Liver (tissue), 8 donors: ENCODE measurements at regions not wholly inside any gene's neighbourhood (a gene's known extent, or its start where the extent isn't known, plus 50 kb on each side); places are given as distances from the start of the nearest gene placed in this dataset.

Experiments used
- DNase-seq: peaks from one replicate; pipeline ENCODE4 v3.0.0-alpha.2; 2017; ENCODE audit warnings: low spot score
- H3K27ac ChIP-seq, 2 donors: one replicate each; pipeline ENCODE4 v1.7.0; 2013; ENCODE audit warnings: inconsistent platforms in 2 of 2, low read length in 2 of 2, control low read depth in 1 of 2, low read depth in 1 of 2, mild to moderate bottlenecking in 1 of 2
- H3K27me3 ChIP-seq, 4 donors: one replicate each; pipeline versions ENCODE4 v1.6.1 to v1.7.0; 2013; ENCODE audit warnings: low read length in 3 of 4, inconsistent platforms in 1 of 4, mild to moderate bottlenecking in 1 of 4, moderate library complexity in 1 of 4; ENCODE audit not compliant: control insufficient read depth in 4 of 4, insufficient read depth in 4 of 4
- H3K36me3 ChIP-seq, 4 donors: one replicate each; pipeline versions ENCODE4 v1.6.1 to v1.7.0; 2013; ENCODE audit warnings: low read length in 3 of 4, mild to moderate bottlenecking in 3 of 4, low read depth in 1 of 4, moderate library complexity in 1 of 4; ENCODE audit not compliant: control insufficient read depth in 4 of 4, insufficient read depth in 3 of 4
- H3K4me1 ChIP-seq, 4 donors: one replicate each; pipeline versions ENCODE4 v1.6.1 to v1.7.0; 2013; ENCODE audit warnings: low read length in 3 of 4, mild to moderate bottlenecking in 3 of 4, moderate library complexity in 1 of 4; ENCODE audit not compliant: control insufficient read depth in 4 of 4, insufficient read depth in 4 of 4
- H3K4me3 ChIP-seq, 3 donors: one replicate each; pipeline versions ENCODE4 v1.6.1 to v1.7.0; 2013; ENCODE audit warnings: low read length in 3 of 3, control low read depth in 1 of 3, low read depth in 1 of 3, mild to moderate bottlenecking in 1 of 3
- H3K9ac ChIP-seq, 2 donors: one replicate each; pipeline ENCODE4 v1.7.0; 2013; ENCODE audit warnings: low read length in 2 of 2, mild to moderate bottlenecking in 2 of 2, moderate library complexity in 2 of 2, control low read depth in 1 of 2, low read depth in 1 of 2
- H3K9me3 ChIP-seq, 4 donors: one replicate each; pipeline versions ENCODE4 v1.6.1 to v1.7.0; 2013; ENCODE audit warnings: low read length in 3 of 4; ENCODE audit not compliant: control insufficient read depth in 4 of 4
- ATF3 ChIP-seq: IDR thresholded peaks from 2 replicates; pipeline ENCODE4 v1.6.1; 2016; ENCODE audit warnings: antibody characterized with exemption
- CTCF ChIP-seq: fragments of 150-350 bp; IDR thresholded peaks from 2 replicates; pipeline ENCODE4 v1.5.1; 2017; ENCODE audit warnings: improper control_type of control experiment, low read depth, low read length; ENCODE audit not compliant: missing input control
- EGR1 ChIP-seq, 2 donors: IDR thresholded peaks; 2 replicates each; pipeline ENCODE4 v1.6.1; 2016 to 2018; ENCODE audit warnings: antibody characterized with exemption in 2 of 2, low read depth in 2 of 2
- FOXA1 ChIP-seq: IDR thresholded peaks from 2 replicates; pipeline ENCODE4 v1.6.1; 2016; ENCODE audit warnings: antibody characterized with exemption
- FOXA2 ChIP-seq: IDR thresholded peaks from 2 replicates; pipeline ENCODE4 v1.6.1; 2016; ENCODE audit warnings: antibody characterized with exemption
- GABPA ChIP-seq, 2 donors: IDR thresholded peaks in 1 of 2; conservative IDR thresholded peaks in 1 of 2; 2 replicates each; pipeline ENCODE4 v1.6.1; 2016; ENCODE audit warnings: antibody characterized with exemption in 2 of 2, mild to moderate bottlenecking in 1 of 2, moderate library complexity in 1 of 2
- HNF4A ChIP-seq, 2 donors: conservative IDR thresholded peaks; 2 replicates each; pipeline ENCODE4 v1.6.1; 2016; ENCODE audit warnings: antibody characterized with exemption in 2 of 2, mild to moderate bottlenecking in 2 of 2
- HNF4G ChIP-seq: IDR thresholded peaks from 2 replicates; pipeline ENCODE4 v1.6.1; 2016; ENCODE audit warnings: antibody characterized with exemption
- JUND ChIP-seq, 2 donors: IDR thresholded peaks; 2 replicates each; pipeline ENCODE4 v1.6.1; 2016; ENCODE audit warnings: antibody characterized with exemption in 2 of 2
- MAX ChIP-seq: IDR thresholded peaks from 2 replicates; pipeline ENCODE4 v1.6.1; 2016; ENCODE audit warnings: antibody characterized with exemption
- RAD21 ChIP-seq, 2 donors: IDR thresholded peaks; 2 replicates each; pipeline ENCODE4 v1.6.1; 2016; ENCODE audit warnings: antibody characterized with exemption in 2 of 2, mild to moderate bottlenecking in 2 of 2
- REST ChIP-seq: IDR thresholded peaks from 2 replicates; pipeline ENCODE4 v1.6.1; 2016; ENCODE audit warnings: antibody characterized with exemption, mild to moderate bottlenecking
- RXRA ChIP-seq, 2 donors: IDR thresholded peaks; 2 replicates each; pipeline ENCODE4 v1.6.1; 2017 to 2018; ENCODE audit warnings: antibody characterized with exemption in 2 of 2, mild to moderate bottlenecking in 1 of 2
- SP1 ChIP-seq: IDR thresholded peaks from 2 replicates; pipeline ENCODE4 v1.6.1; 2018; ENCODE audit warnings: antibody characterized with exemption, mild to moderate bottlenecking
- TAF1 ChIP-seq: conservative IDR thresholded peaks from 2 replicates; pipeline ENCODE4 v1.6.1; 2016; ENCODE audit warnings: antibody characterized with exemption, mild to moderate bottlenecking
- YY1 ChIP-seq: IDR thresholded peaks from 2 replicates; pipeline ENCODE4 v1.6.1; 2016; ENCODE audit warnings: antibody characterized with exemption, mild to moderate bottlenecking
- ZBTB33 ChIP-seq: IDR thresholded peaks from 2 replicates; pipeline ENCODE4 v1.6.1; 2016; ENCODE audit warnings: antibody characterized with exemption
- WGBS: extraction: QIAGEN DNeasy Blood & Tissue Kit; methylation state at CpG from one replicate; pipeline ENCODE4 v1.1.7; 2013; 5-methylcytosine and 5-hydroxymethylcytosine counted together
- donor health status: healthy.
- donor health status: healthy.
- donor health status: healthy.
- donor health status: healthy.
- donor health status: healthy.

- no peaks in the 10 kb centered on the region for H3K4me1 ChIP-seq
- no peaks in the 10 kb centered on the region for H3K36me3 ChIP-seq
- no peaks in the 10 kb centered on the region for H3K27me3 ChIP-seq
- no peak overlapping the region for H3K9ac ChIP-seq
- no peak for DNase-seq
- TF ChIP-seq RAD21 (IDR thresholded peaks at IDR 0.05) (no peak), ATF3 (no peak), FOXA2 (no peak), JUND (IDR thresholded peaks at IDR 0.05) (no peak), FOXA1 (no peak), SP1 (no peak), TAF1 (no peak), GABPA (IDR thresholded peaks at IDR 0.05 in 1 of 2, conservative IDR thresholded peaks at IDR 0.05 in 1 of 2) (no peak), HNF4A (conservative IDR thresholded peaks at IDR 0.05) (no peak), YY1 (no peak), MAX (no peak), CTCF (no peak), REST (no peak), RXRA (IDR thresholded peaks at IDR 0.05) (no peak), HNF4G (no peak), EGR1 (IDR thresholded peaks at IDR 0.05; ENCODE audit: low read depth in 2 of 2) (no peak), ZBTB33 (no peak)
- WGBS: 62% methylated on average over 6 of the region's 6 CpGs
- H3K4me3 ChIP-seq: no peak overlapping the region
- no peaks in the 10 kb centered on the region for H3K9me3 ChIP-seq
- H3K27ac ChIP-seq: no peak overlapping the region
Observed at GRCh38 chr3:1501406-1502115, 408.7 kb downstream of the CNTN6 start.
